Stimulated activated CD4-positive, alpha-beta T cell treated with anti-CD3 and anti-CD28 coated beads, Interleukin-1b, Interleukin-23, amount 100 ng/mL, for 4 hours (primary cell): ENCODE measurements at regions not wholly inside any gene's neighbourhood (a gene's known extent, or its start where the extent isn't known, plus 50 kb on each side); places are given as distances from the start of the nearest gene placed in this dataset.

ENCODE experiments used
- DNase-seq, 2 donors: peaks; one replicate each; pipeline ENCODE4 v3.0.0-alpha.2; 2020; ENCODE audit warnings: low read depth in 2 of 2

DNA sequence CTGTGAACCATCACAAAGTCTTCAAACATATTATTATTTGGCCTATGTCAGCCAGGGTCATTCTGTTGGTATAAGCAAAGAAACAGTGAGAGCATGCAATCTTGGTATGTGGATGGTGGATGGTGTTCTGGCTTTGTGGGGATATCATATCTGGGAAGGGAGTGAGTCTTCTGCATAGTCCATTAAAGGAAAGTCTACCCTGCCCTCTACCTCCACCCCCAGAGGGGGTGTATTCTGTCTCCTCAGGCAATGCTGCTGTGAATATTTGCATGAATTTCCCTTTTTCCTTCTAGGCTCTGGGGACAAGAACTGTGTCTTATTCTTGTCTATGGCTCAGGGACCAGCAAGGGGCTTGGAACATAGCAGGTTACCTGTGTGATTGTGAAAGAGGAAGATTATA lies 495.8 kb downstream of the PDCD6IP start:
- no peak for DNase-seq

DNA sequence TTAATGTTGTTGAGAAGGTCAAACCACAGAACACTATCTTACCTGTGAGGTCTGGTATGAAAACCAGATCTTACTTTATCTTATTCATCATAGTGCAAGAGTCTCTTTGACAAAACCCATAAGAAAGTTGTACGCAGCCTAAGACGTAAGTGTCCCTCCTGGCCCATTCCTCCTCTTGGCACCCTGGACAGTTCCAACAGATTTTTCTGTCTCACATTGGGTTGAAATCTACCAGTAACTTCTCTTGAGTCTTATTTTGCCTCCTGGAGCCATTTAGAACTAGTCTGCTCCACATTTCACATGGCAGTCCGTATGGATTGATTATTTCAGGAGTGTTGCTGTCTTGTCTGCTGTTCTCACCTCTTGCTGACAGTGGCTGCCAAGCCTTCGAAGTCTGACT lies 498.4 kb downstream of the PDCD6IP start:
- no peak for DNase-seq

DNA sequence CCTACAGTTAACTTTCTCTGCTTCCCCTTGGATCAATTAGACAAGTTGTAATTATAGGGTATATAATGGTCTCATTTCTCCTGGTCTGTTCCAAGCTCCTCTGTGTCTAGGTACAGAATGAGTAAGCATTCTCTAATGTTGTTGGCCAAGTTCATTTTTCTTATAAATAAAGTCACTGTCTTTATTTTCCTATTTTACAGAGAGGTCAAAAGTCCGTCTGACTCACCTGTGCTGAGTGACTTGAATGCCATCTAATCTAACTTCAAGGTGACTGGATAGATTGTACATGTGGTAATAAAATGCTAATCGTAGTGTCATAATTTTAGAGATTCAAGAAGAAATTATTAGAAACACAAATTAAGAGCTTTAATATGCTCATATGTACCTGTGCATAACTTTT lies 500.2 kb downstream of the PDCD6IP start:
- no peak for DNase-seq

DNA sequence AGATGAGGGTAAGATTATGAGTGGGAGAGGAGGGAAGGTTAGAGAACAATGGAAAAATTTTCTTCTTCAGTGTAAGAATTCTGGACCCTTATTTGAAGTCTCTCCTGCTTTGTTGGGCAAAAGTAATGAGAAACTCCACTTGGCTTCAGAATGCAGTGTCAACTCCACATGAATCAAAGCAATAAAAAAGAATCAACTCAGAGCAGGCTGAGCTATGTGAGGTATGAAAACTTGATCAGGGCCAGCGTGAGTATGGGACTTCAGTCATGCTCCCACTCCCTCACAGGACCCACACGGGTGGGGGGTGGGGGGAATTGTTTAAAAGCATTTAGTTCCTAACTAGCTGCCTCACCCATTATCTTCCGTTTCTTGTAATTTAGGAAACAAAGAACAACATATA lies 502.2 kb downstream of the PDCD6IP start:
- no peak for DNase-seq

DNA sequence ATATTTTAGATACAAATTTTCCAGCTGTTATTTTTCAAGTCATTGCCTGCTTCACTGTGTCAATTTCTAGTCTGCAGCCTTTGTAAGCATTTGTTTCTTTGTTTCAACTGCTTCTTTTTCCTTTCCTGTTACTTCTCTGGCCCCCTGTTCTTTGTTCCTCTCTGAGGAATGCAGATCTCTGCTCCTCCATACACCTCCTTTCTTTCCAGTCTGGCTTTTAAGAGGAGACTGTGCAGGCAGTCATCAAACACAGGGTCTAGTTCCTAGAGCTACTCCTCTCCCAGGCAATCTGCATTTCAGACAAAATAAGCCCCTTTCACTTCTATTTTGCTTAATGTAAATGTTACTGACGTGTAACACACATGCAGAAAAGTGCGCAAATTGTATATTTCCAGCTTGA lies 502.9 kb downstream of the PDCD6IP start:
- DNase-seq: no peak

DNA sequence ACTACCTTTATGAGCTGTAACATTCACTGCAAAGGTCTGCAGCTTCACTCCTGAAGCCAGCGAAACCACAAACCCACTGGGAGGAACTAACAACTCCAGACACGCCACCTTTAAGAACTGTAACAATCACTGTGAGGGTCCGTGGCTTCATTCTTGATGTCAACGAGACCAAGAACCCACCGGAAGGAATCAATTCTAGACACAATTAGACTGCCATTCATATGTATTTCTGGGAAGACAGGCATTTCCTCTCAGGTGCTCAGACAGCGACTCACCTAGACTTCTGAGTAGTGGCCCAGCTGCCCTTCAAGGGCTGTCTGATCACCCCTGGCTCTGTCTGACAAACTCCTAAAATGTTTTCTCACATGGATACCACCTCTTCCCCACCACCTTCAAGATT lies 506.8 kb downstream of the PDCD6IP start:
- DNase-seq: no peak

DNA sequence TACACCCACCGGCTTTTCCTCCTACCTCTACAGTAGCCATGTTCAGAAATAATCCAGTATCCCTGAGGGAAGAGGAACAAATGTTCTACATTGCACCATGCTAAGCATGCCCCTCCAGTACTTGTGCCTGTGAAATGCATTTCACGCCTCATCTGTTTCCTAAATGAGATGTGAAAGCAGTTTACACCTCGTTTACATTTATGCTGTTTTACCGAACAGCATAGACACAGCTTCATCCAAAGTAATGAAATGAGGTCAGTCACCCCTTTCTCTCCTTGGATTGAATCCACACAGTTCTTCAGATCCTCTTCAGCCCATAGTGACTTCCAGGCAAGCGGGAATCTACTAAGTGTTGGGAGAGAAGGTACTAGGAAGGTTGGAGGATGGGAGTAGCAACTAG lies 514.3 kb downstream of the PDCD6IP start:
- no peak for DNase-seq

DNA sequence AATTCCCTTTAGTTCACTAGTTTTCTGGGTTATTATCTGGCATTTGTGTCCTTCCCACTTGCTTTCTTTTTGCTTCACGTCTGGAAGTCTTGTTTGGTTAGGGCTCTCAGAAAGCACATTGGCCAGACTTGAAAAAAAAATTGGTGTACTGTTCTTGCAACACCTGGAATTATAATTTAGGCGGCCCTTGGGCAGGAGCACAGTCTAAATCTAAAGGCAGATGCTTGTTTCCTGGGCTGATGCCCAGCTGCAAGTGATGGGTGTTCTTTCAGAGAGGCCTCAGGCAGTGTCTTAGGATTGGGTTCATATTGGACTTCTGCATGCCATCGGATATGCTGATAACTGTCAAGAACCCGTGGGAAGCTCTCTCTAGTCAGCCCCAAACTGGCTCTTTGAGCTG lies 521.5 kb downstream of the PDCD6IP start:
- DNase-seq: no peak

DNA sequence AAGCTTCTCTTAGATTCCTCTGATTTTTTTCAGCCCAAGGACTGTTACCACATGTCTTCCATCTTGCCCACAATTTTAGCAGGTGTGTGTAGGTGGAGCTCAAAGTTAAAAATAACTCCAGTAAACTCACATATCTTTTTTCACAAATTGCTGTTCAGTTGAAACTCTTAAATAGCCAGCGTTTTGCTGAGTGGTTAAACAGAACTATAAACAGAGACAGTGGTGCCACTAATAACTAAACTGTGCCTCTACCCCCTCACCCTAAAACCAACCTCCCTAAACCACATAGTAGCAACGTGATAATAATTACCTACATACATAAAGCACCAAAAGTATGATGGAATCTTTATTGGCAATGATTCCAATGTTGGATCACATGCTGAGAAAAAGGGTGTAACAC lies 525.1 kb downstream of the PDCD6IP start:
- no peak for DNase-seq

DNA sequence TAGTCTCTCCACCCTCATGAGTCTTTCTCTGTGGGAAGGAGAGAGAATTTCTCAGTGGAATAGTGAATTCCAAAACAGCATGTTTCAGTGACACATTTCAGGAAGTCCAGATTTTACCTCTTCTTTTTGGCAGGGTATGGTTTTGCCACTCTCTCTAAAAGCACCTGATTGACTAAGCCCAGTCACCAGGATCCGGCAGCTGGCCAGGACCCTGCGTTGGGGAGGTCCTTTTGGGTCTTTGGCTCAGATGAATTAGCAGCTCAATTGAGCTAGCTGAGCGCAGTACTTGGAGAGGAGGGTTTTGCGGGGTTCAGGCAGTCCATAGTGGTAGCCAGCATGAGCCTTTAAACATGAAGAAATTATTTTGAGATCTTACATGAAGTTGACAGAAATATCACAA lies 548.2 kb downstream of the PDCD6IP start:
- DNase-seq: no peak

DNA sequence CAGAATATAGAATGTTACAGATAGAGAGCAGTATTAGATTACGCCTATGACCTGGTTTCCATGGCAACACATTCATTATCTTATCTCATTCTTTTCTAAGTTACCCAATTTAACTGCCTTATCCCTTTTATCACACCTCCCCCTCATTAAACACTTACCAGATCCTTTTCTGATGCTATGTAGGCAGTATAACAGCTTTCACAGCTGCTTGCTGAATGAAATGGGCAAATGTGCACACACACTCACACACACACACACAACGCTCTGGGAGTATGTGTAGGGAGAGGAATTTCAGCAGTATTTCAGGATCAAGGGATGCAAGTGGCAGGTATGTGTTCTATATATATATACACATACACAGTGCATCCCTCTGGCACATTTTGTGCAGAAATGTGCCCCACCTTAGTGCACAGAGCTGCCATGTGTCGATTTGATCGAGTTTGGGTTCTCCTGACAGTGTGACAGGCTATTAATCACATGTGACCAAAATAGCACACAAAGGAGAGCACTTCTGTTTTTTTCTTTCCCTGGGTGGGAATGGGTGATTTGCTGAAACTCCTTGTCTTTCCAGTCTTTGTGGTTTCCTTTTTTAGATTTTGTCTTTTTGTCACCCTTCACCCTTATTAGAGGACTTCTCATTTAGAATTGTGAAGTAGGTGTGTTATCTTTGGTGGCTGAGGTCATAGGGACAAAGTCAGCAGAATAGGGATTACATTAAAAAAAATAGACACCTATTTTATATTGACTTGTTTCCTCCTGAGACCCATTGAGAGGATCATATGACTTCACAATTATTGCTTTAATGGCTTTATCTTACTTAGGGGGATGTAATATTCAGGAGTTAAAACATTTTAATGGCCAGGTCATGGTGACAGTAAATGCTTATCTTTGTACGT lies 553.7 kb downstream of the PDCD6IP start:
- no peak for DNase-seq

DNA sequence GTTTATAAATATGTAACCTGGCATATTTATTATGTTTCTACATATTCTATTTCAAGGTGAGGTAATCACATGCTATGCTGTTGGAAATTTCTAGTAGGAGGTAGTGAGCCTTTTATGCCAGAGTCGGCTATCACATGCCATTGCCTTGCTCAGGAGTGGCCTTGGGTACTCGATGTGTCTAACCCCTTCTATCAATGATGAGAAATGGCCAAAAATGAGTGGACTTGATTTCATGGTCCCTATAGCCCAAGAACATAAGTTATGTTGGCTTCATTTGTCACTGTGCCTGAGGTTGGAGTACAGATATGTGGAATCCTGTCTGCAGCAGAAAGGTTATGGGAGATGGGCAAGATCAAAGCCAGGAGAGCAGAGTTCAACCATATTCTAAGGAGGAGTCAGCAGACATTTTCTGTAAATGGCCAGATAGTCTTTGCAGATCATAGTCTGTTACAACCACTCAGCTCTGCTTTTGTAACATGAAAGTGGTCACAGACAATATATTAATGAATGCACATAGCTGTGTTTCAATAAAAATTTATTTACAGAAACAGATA lies 554.4 kb downstream of the PDCD6IP start:
- DNase-seq: no peak

DNA sequence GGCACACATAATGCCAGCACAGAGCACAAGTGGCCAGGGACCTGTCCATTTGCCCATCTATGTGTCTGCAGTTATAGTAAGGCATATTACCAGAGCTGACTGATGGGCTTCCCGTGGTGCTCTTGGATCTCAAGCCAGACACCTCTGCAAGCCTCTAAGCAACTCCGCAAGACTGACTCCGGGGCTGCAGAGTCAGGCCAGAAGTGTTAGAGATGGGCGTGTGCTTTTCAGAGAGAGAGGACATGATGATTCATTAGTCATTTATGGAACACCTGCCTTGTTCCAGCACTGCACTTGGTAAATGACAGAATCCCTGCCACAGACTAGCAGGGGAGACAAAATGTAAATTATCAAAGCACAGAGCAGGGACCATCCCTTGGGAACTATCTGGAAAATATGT lies 559.0 kb downstream of the PDCD6IP start:
- DNase-seq: no peak

DNA sequence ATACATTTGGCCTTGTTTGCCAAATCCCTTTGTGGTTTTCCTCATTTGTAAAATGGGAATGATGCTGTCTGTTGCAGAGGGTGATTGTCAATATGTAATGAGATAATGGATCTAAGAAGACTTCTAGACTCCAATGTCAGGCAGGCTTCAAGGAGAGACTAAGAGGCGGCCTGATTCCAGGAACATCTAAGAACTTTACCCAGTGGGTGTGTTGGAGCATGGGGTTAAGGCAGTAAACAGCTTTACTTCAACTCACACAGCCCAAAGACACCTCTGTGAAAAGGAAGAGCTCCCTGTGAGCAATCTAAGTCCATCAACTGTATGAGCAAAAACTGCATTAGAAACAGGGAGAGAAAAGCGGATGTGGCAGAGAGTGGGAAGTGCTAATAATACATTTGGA lies 560.6 kb downstream of the PDCD6IP start:
- DNase-seq: no peak

DNA sequence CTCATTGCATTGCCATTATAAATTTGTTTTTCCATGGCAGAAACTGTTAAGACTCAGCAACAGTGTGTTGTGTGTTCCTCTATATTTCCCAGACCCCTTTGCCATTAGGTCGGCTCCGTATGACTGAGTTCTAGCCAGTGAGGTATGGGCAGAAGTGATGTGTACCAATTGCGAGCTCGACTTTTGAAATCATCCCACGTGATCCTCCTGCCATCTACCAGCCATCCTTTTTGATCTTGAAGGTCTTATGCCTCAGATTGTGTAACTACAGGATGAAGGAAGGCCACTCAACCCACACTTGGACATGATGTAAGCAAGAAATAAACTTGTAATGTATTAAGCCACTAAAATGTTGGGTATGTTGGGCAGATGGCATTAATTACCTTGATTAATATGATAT lies 562.3 kb downstream of the PDCD6IP start:
- no peak for DNase-seq

DNA sequence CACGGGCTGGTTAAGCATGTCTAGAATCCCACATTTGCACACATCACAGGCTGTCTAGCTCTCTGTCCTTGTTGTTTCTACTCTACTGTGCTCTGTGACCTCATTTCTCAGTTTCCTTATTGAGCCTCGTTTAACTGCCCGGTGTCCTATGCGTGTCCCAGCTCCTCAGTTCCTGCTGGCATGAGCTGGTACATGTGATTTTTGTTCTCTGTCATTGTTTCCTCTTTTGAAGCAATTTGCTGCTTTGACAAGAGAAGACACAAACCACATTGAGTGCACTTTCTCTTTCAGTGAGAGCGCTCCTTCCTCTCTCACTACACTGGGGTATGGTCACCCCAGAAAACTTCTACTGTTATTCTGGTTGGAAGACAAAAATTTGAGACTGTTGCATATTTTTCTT lies 563.5 kb downstream of the PDCD6IP start:
- DNase-seq: no peak

DNA sequence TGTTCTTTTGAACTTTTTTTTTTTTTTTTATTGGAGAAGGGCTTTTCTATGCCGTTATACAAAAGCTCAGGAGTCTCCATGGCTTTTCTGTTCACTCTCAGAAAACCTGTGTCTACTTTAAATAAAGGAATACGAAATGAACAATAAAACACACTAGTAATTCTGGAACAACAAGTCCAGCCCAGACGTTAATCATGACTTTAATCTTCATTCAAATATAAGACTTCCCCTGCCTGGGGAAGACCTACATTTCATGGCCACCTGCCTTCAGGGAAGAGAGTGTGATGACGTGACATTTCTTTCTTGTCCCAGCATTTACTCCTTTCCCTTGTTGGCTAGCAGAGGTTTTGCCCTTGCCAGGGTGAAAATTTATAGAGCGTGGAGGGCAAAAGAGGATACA lies 564.5 kb downstream of the PDCD6IP start:
- no peak for DNase-seq

DNA sequence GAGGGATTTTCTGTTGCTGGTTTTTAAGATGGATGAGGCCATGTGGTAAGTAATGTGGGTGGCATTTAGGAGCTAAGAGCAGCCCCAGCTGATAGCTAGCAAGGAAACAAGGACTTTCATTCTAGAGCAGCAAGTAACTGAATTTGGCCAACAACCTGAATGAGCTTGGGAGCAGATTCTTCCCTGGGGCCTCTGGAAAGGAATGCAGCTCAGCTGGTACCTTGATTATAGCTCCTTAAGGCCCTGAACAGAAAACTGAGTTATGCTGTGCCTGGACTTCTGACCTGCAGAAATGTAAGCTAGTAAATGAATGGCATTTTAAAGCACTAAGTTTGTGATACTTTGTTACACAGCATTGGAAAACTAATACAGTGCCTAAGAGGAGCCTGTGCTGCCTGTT lies 565.5 kb downstream of the PDCD6IP start:
- DNase-seq: no peak

DNA sequence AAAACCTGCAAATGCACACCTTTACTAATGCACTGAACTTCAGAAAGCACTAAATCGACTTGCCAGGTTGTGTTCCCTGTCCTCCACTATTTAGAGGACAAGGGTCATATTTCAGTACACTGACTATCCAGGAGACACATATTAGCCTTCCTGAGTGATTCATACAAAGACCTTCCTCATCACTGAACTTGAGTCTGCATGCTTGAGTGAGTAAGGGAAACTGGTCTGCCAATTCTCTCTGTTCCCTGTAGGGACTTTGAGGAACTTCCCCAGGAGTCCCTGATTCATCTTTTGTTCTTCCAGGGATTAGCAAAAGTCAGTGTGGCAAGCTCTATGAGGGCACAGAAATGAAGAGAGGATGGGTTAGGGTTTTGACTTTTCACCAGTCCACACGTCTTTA lies 565.9 kb downstream of the PDCD6IP start:
- DNase-seq: no peak

DNA sequence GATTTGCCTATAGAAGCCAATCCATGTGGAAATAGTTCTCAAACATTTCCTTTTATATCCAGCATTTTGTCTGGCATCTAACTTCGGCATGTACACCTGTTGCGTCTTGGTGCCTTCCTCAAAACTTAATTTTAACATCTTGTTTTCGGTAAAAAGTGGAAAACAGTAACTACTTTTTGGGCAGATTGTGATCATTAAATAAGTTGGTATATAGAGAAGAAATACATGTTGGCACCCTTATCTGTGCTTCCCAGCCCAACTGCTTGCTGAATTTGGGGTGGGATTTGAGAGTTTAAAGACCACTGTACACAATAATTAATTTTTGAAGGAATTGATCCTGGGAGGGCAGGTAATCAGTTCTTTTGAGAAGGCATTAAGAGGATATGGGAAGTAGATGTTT lies 566.8 kb downstream of the PDCD6IP start:
- no peak for DNase-seq

DNA sequence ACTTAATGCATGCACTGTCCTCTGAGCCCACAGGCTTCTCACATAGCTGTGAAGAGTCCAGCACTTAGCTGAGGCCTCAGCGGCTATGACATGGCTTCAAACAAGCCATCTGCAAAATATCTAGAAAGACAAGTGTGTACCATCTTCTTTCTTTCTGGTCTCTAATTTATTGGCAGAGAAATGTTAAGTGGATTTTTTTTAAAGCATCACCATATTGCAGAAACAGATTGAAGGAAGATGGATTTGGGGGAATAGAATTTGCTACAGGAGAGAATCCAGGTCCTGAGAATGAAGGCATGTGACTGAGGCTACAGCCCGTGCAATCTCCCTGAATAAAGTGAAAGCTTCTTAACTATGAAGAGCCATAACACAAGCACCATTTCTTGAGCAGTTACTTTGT lies 567.3 kb downstream of the PDCD6IP start:
- no peak for DNase-seq

DNA sequence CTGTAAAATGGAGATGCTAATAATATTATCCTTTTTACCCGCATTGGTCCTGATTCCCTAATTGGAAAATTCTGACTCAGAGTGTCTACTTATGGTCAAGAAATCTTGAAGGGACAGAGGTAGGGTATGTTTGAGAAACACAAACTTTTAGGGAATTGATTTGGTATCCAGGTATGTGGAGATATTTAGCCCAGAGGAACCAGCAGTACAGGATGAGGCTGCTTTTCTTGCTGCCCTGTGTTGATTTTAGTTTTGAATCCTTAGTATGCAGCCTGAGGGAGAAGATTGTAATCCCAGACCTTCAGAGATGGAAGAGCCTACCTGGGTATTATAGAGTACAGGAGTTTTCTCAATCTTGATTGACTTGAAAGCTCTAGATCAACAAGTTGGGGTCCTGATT lies 569.1 kb downstream of the PDCD6IP start:
- no peak for DNase-seq

DNA sequence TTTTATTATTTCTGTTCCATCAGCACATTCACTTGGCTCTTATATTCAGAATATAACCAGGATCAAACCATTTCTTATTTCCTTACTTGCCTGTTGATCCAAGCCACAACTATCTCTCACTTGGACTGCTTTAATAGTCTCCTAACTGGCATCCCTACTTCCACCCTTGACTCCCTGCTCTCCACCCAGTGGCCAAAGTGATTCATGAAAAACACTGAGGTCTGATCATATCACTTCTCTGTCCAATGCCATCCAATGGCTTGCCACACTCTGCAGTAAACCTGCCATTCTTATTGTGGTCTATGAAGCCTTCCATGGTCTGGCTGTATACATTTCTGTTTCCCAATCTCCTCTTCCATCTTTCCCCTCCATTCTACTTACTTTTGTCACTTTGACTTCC lies 576.1 kb downstream of the PDCD6IP start:
- DNase-seq: no peak

DNA sequence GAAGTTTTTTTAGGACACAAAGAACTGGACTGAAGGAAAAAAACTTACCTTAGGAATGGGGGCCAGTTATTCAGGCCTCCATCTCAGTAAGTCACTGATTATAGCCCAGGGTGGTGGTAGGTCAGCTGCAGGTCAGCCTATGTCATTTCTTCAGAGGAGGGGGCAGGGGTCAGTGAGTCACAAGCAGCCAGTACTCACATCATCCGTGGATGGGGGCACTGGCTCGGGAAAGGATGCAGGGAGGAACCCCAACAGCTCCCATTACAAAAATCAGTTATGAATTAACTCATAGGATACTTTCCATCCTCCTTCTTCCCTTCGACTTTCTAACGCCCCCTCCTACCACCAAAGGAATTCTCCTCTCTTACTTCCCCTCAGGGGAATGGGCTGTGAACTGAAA lies 578.3 kb downstream of the PDCD6IP start:
- DNase-seq: no peak
